Neuron (in vitro differentiated cells): ENCODE measurements at regions not wholly inside any gene's neighbourhood (a gene's known extent, or its start where the extent isn't known, plus 50 kb on each side); places are given as distances from the start of the nearest gene placed in this dataset.

Experiments used
- H2AFZ ChIP-seq: one replicate; pipeline ENCODE4 v1.6.1; 2013; ENCODE audit warnings: low read depth, mild to moderate bottlenecking, inconsistent platforms, low read length, moderate library complexity
- H3K27me3 ChIP-seq: one replicate; pipeline ENCODE4 v1.6.1; 2013; ENCODE audit warnings: low read length; ENCODE audit not compliant: insufficient read depth
- H3K36me3 ChIP-seq: one replicate; pipeline ENCODE4 v1.6.1; 2013; ENCODE audit warnings: low read length; ENCODE audit not compliant: insufficient read depth
- H3K4me1 ChIP-seq: one replicate; pipeline ENCODE4 v1.6.1; 2013; ENCODE audit warnings: low read length; ENCODE audit not compliant: insufficient read depth
- H3K4me3 ChIP-seq: 2 replicates; pipeline ENCODE4 v1.5.1; 2013; ENCODE audit warnings: mild to moderate bottlenecking, low read length, moderate library complexity
- H3K9me3 ChIP-seq: one replicate; pipeline ENCODE4 v1.6.1; 2013; ENCODE audit warnings: low read length

- Histone ChIP-seq H2AFZ (no peak overlapping the region), H3K4me1 (peaks cover 8% of the 10 kb centered on the region), H3K9me3 (no peaks in the 10 kb centered on the region), H3K4me3 (no peak overlapping the region), H3K36me3 (no peaks in the 10 kb centered on the region), H3K27me3 (no peaks in the 10 kb centered on the region)
Measured at GRCh38 chr11:110991661-110992355, 253.7 kb upstream of the POU2AF2 start.

GRCh38 chr11:110990311-110990710, 255.2 kb upstream of the POU2AF2 start:
- peaks cover 16% of the 10 kb centered on the region for H3K4me1 ChIP-seq
- no peaks in the 10 kb centered on the region for H3K27me3 ChIP-seq
- H3K9me3 ChIP-seq: no peaks in the 10 kb centered on the region
- no peaks in the 10 kb centered on the region for H3K36me3 ChIP-seq
- no peak overlapping the region for H2AFZ ChIP-seq
- no peak overlapping the region for H3K4me3 ChIP-seq

GRCh38 chr11:110989428-110990133, 255.9 kb upstream of the POU2AF2 start:
- no peaks in the 10 kb centered on the region for H3K27me3 ChIP-seq
- peaks cover 24% of the 10 kb centered on the region for H3K4me1 ChIP-seq
- no peaks in the 10 kb centered on the region for H3K36me3 ChIP-seq
- no peak overlapping the region for H3K4me3 ChIP-seq
- no peak overlapping the region for H2AFZ ChIP-seq
- no peaks in the 10 kb centered on the region for H3K9me3 ChIP-seq

- Histone ChIP-seq H3K27me3 (no peaks in the 10 kb centered on the region), H3K36me3 (no peaks in the 10 kb centered on the region), H3K4me3 (no peak overlapping the region), H3K4me1 (peaks cover 25% of the 10 kb centered on the region), H3K9me3 (no peaks in the 10 kb centered on the region), H2AFZ (no peak overlapping the region)
Measured at GRCh38 chr11:110988671-110989070, 256.9 kb upstream of the POU2AF2 start.

- Histone ChIP-seq H2AFZ (no peak overlapping the region), H3K27me3 (no peaks in the 10 kb centered on the region), H3K36me3 (no peaks in the 10 kb centered on the region), H3K9me3 (no peaks in the 10 kb centered on the region), H3K4me3 (no peak overlapping the region), H3K4me1 (peaks cover 17% of the 10 kb centered on the region)
Measured at GRCh38 chr11:110986016-110986415, 259.5 kb upstream of the POU2AF2 start.

GRCh38 chr11:110985547-110985946, 260.0 kb upstream of the POU2AF2 start:
- Histone ChIP-seq H2AFZ (no peak overlapping the region), H3K4me3 (no peak overlapping the region), H3K9me3 (no peaks in the 10 kb centered on the region), H3K36me3 (no peaks in the 10 kb centered on the region), H3K27me3 (no peaks in the 10 kb centered on the region), H3K4me1 (peaks cover 17% of the 10 kb centered on the region)

- Histone ChIP-seq H3K4me3 (no peak overlapping the region), H2AFZ (no peak overlapping the region), H3K9me3 (no peaks in the 10 kb centered on the region), H3K4me1 (peaks cover 17% of the 10 kb centered on the region), H3K27me3 (no peaks in the 10 kb centered on the region), H3K36me3 (no peaks in the 10 kb centered on the region)
Measured at GRCh38 chr11:110984693-110985092, 260.8 kb upstream of the POU2AF2 start.

GRCh38 chr11:110984147-110984546, 261.4 kb upstream of the POU2AF2 start:
- H3K9me3 ChIP-seq: no peaks in the 10 kb centered on the region
- H3K36me3 ChIP-seq: no peaks in the 10 kb centered on the region
- H3K4me3 ChIP-seq: no peak overlapping the region
- no peaks in the 10 kb centered on the region for H3K27me3 ChIP-seq
- H3K4me1 ChIP-seq: peaks cover 17% of the 10 kb centered on the region
- H2AFZ ChIP-seq: no peak overlapping the region

- no peaks in the 10 kb centered on the region for H3K27me3 ChIP-seq
- peaks cover 17% of the 10 kb centered on the region for H3K4me1 ChIP-seq
- no peak overlapping the region for H2AFZ ChIP-seq
Measured at GRCh38 chr11:110982214-110982613, 263.3 kb upstream of the POU2AF2 start.

GRCh38 chr11:110979696-110980095, 265.8 kb upstream of the POU2AF2 start:
- Histone ChIP-seq H2AFZ (no peak overlapping the region), H3K9me3 (no peaks in the 10 kb centered on the region), H3K4me3 (no peak overlapping the region), H3K27me3 (no peaks in the 10 kb centered on the region), H3K4me1 (peaks cover 2% of the 10 kb centered on the region), H3K36me3 (no peaks in the 10 kb centered on the region)

More at GRCh38 chr11:110982214-110982613, 263.3 kb upstream of the POU2AF2 start:
- Histone ChIP-seq H3K36me3 (no peaks in the 10 kb centered on the region), H3K9me3 (no peaks in the 10 kb centered on the region), H3K4me3 (no peak overlapping the region)

- H3K4me1 ChIP-seq: no peaks in the 10 kb centered on the region
- H3K36me3 ChIP-seq: no peaks in the 10 kb centered on the region
- H3K4me3 ChIP-seq: no peak overlapping the region
- H3K9me3 ChIP-seq: no peaks in the 10 kb centered on the region
- H2AFZ ChIP-seq: no peak overlapping the region
- no peaks in the 10 kb centered on the region for H3K27me3 ChIP-seq
Measured at GRCh38 chr11:110977661-110978060, 265.4 kb upstream of the ARHGAP20 start.

GRCh38 chr11:110974731-110975130, 262.5 kb upstream of the ARHGAP20 start:
- no peaks in the 10 kb centered on the region for H3K4me1 ChIP-seq
- no peaks in the 10 kb centered on the region for H3K27me3 ChIP-seq
- no peaks in the 10 kb centered on the region for H3K9me3 ChIP-seq
- no peaks in the 10 kb centered on the region for H3K36me3 ChIP-seq
- no peak overlapping the region for H2AFZ ChIP-seq
- no peak overlapping the region for H3K4me3 ChIP-seq

GRCh38 chr11:110973401-110973980, 261.3 kb upstream of the ARHGAP20 start:
- H3K4me1 ChIP-seq: no peaks in the 10 kb centered on the region
- no peaks in the 10 kb centered on the region for H3K36me3 ChIP-seq
- H3K9me3 ChIP-seq: no peaks in the 10 kb centered on the region
- H3K4me3 ChIP-seq: no peak overlapping the region
- no peak overlapping the region for H2AFZ ChIP-seq
- no peaks in the 10 kb centered on the region for H3K27me3 ChIP-seq
